MCF 10A (cell line): ENCODE measurements at regions not wholly inside any gene's neighbourhood (a gene's known extent, or its start where the extent isn't known, plus 50 kb on each side); places are given as distances from the start of the nearest gene placed in this dataset.
"Not testable (repeated sequence)": the region's sequence is repeated elsewhere in the genome, so short reads cannot be mapped to it uniquely, and the experiment has no call there.

ENCODE experiments used
- BruUV-seq: library from RNA; stranded (reverse); fragments of 400-500 nt; replicated peaks from 2 replicates; lab custom pipeline; 2021; lab: Mats Ljungman, UMichigan
- CTCF ChIA-PET: fragments of 300-600 bp; sonication (Branson Sonifier 250); formaldehyde crosslinking; extraction: SDS; loops from one replicate; lab custom pipeline; 2021; ENCODE audit warnings: antibody characterized with exemption, inconsistent platforms; lab: Yijun Ruan, JAX
- POLR2A ChIA-PET: fragments of 300-600, 350-650 bp; sonication (Branson Sonifier 250); formaldehyde crosslinking; extraction: SDS; loops from one replicate; lab custom pipeline; 2020; ENCODE audit warnings: antibody characterized with exemption, inconsistent platforms; lab: Yijun Ruan, JAX
- DNase-seq: peaks from one replicate; pipeline ENCODE4 v3.0.0-alpha.2; 2018; ENCODE audit not compliant: unreplicated experiment
- H3K27ac Mint-ChIP-seq: one replicate; pipeline ENCODE4 v1.8.0; 2022; ENCODE audit warnings: mild to moderate bottlenecking, low read depth, mixed read lengths; ENCODE audit not compliant: unreplicated experiment
- H3K27me3 Mint-ChIP-seq: one replicate; pipeline ENCODE4 v1.8.0; 2022; ENCODE audit warnings: mixed read lengths; ENCODE audit not compliant: insufficient read depth, unreplicated experiment
- H3K36me3 Mint-ChIP-seq: one replicate; pipeline ENCODE4 v1.8.0; 2022; ENCODE audit warnings: mild to moderate bottlenecking, moderate library complexity, mixed read lengths; ENCODE audit not compliant: insufficient read depth, unreplicated experiment
- H3K4me1 Mint-ChIP-seq: one replicate; pipeline ENCODE4 v1.8.0; 2022; ENCODE audit warnings: mixed read lengths; ENCODE audit not compliant: insufficient read depth, unreplicated experiment
- H3K4me3 Mint-ChIP-seq: one replicate; pipeline ENCODE4 v1.8.0; 2022; ENCODE audit warnings: mild to moderate bottlenecking, moderate library complexity, mixed read lengths; ENCODE audit not compliant: unreplicated experiment
- H3K9me3 Mint-ChIP-seq: one replicate; pipeline ENCODE4 v1.8.0; 2022; ENCODE audit warnings: mixed read lengths; ENCODE audit not compliant: unreplicated experiment
- CTCF ChIP-seq: fragments of 200-600 bp; IDR thresholded peaks from one replicate; pipeline ENCODE4 v1.8.0; 2022; ENCODE audit warnings: antibody characterized with exemption, mild to moderate bottlenecking; ENCODE audit not compliant: unreplicated experiment
- intact Hi-C: fragments of 100-400 bp; cut with micrococcal nuclease; formaldehyde crosslinking; loops from 2 replicates; pipeline ENCODE4 v1.14.1; 2022

- CTCF ChIA-PET = interaction anchor here (0.6 to 1.1 kb wide), 3 partner anchors 196 to 1956 kb away, joined by 3 to 4 read pairs (median 3); no protein-coding TSS in a partner anchor
- Mint-ChIP-seq H3K4me1 (no peaks in the 10 kb centered on the region), H3K36me3 (no peaks in the 10 kb centered on the region), H3K27me3 (no peaks in the 10 kb centered on the region), H3K4me3 (no peak overlapping the region), H3K9me3 (no peaks in the 10 kb centered on the region), H3K27ac (no peak overlapping the region)
- POLR2A ChIA-PET = no interaction called here
- no peak for TF ChIP-seq CTCF
- BruUV-seq = no TSS peak
- intact Hi-C loops = no loop called here
- DNase-seq = no peak
These were observed 670.1 kb upstream of the LCORL start for GRCh38 chr4:18691431-18692200.

- Mint-ChIP-seq H3K27me3 (no peaks in the 10 kb centered on the region), H3K4me3 (no peak overlapping the region), H3K9me3 (no peaks in the 10 kb centered on the region), H3K4me1 (peaks cover 5% of the 10 kb centered on the region), H3K36me3 (no peaks in the 10 kb centered on the region), H3K27ac (no peak overlapping the region)
- TF ChIP-seq CTCF = no peak
- POLR2A ChIA-PET = no interaction called here
- no peak for DNase-seq
- CTCF ChIA-PET = interaction anchor here (0.6 to 1.3 kb wide), 8 partner anchors 18 to 1957 kb away, joined by 3 to 5 read pairs (median 3); no protein-coding TSS in a partner anchor
- intact Hi-C loops = no loop called here
- BruUV-seq = no TSS peak
These were observed 668.9 kb upstream of the LCORL start for GRCh38 chr4:18690291-18690955.

DNA sequence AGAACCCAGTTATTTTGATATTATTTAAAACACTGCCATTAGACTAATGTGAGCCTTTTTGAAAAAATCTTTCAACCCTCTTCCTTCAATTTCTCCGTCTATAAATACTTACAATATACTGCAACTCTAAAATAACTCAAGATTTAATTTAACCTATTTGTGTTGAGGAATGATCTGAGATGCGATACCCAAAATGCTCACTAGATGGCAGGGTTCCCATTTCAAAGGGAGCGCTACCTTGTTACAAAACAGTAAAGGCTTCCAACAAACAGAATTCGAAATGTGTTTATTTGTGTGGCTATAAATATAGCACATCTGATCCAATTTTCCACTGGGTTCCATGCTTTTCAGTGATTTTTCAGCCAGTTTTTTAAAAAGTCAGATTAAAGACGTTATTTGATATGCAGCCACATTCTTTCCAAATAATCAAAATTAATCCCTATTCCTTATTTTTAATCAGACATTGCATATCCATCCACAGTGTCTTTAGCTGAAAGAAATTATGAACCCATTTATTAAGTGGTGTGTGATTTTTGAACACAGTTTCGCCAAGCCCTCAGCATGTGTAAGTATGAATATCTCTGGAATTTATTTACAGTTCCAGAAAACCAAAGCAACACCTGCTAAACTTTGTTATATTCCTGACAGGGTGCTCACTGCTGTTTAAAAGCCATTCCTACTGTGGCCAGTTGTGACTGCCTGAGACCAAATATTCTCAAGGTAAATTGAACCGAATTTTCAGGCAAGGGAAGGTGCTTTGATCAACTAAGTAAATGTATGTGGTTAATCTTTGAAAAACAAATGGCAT lies 668.0 kb upstream of the LCORL start:
- no TSS peak for BruUV-seq
- H3K4me1 Mint-ChIP-seq = peaks cover 10% of the 10 kb centered on the region
- ChIA-PET POLR2A (no interaction called here), CTCF (interaction anchor here (0.6 to 1.3 kb wide), 7 partner anchors 19 to 1558 kb away, joined by 3 to 5 read pairs (median 3); no protein-coding TSS in a partner anchor)
- no peaks in the 10 kb centered on the region for H3K9me3 Mint-ChIP-seq
- no peaks in the 10 kb centered on the region for H3K27me3 Mint-ChIP-seq
- peak; percentile 80 for TF ChIP-seq CTCF
- peak; percentile 73 for DNase-seq
- H3K36me3 Mint-ChIP-seq = no peaks in the 10 kb centered on the region
- no peak overlapping the region for H3K4me3 Mint-ChIP-seq
- no peak overlapping the region for H3K27ac Mint-ChIP-seq
- intact Hi-C loops = loop anchor here (1.0 to 10.0 kb wide), 5 partner anchors 245 to 1995 kb away; no protein-coding TSS in a partner anchor

DNA sequence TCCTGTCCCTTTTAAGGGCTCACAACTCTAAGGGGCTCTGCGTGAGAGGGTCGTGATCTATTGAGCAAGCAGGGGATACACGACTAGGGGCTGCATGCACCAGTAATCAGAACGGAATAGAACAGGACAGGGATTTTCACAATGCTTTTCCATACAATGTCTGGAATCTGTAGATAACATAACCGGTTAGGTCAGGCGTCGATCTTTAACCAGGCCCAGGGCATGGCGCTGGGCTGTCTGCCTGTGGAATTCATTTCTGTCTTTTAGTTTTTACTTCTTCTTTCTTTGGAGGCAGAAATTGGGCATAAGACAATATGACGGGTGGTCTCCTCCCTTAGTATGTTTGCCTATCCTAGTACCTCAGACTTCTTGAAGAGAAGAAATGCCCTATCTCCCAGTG lies 666.8 kb upstream of the LCORL start:
- intact Hi-C loops = loop anchor here (2.0 to 10.0 kb wide), 4 partner anchors 539 to 1996 kb away; no protein-coding TSS in a partner anchor
- CTCF ChIA-PET = interaction anchor here (0.6 to 1.2 kb wide), 6 partner anchors 92 to 1852 kb away, joined by 3 to 5 read pairs (median 4); no protein-coding TSS in a partner anchor
- BruUV-seq, H3K9me3 Mint-ChIP-seq, H3K36me3 Mint-ChIP-seq, H3K27me3 Mint-ChIP-seq, H3K27ac Mint-ChIP-seq, DNase-seq, POLR2A ChIA-PET, H3K4me3 Mint-ChIP-seq: not testable (repeated sequence)
- peaks cover 10% of the 10 kb centered on the region for H3K4me1 Mint-ChIP-seq
